HCEC 1CT (cell line): ENCODE measurements at regions not wholly inside any gene's neighbourhood (a gene's known extent, or its start where the extent isn't known, plus 50 kb on each side); places are given as distances from the start of the nearest gene placed in this dataset.

ENCODE experiments used
- DNase-seq: peaks from one replicate; pipeline ENCODE4 v3.0.0-alpha.2; 2017

DNA sequence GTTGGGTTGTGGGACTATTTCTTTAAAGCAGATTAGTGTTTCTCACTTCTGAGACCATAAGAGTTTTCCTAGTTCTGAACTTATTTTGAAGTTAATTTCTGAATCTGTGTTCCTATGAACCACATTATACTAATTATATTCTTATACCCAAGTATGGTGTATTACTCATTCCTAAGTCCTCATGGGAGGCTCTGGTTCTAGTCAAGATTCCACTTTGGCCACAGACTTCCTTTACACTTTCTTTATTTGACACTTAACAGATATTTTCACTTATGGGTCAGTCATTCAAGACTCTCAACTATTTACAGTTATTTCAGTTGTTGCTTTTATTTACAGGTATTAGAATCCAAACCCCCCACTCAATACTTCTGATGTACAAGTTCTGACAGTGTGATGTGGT, 937.2 kb upstream of the TYRP1 start:
- DNase-seq: no peak

DNA sequence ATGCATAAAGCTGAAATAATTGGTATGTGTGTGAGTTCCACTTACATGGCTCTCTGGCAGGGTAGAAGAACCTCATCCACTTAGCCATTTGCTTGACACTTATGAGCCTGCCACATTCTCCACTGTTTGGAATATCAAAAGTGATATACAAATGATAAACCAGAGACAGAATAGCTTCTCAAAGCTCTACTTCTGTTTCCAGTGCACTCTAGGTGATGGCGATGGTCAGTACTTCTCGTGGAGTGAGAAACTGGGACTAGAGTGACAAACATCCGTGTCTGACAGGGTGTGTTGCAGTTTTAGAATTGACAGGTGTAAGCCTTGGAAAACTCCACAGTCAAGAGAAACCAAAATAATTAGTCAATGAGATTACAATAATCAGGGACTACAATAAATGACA, 935.8 kb upstream of the TYRP1 start:
- DNase-seq: no peak

DNA sequence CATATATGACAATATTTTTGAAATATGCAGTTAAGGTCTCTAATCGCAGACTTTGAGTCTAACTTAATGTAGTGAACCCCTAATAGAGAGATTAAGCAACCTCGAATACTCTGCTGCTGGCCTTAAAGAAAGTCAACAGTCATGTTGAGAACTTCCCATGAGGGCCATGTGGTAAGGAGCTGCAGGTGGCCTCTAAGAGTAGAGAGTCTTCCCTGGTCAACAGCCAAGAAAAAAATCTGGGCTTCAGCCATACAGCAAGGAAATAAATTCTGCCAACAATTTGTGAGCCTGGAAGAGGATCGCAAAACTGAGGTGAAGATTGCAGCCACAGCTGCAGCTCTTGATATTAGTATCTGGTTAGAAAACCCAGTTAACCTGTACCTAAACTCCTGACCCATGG, 935.2 kb upstream of the TYRP1 start:
- no peak for DNase-seq

DNA sequence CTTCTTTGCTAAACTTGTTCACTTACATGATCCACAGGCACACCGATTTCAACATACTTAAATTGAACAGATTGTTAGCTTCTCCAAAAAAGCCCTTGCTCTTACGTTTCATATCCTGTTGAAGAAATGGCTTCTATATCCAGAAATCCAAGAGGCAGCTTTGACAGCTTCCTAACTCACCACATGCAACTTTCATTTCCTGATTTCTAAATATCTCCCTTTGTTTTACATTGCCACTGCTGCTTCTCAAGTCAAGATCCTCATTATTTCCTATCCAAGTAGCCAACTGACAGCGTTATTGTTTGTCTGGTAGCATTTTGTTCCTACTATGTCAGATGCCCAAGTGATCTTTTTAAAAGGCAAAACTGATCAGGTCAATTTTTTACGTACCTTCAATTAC, 913.2 kb upstream of the TYRP1 start:
- DNase-seq: no peak

DNA sequence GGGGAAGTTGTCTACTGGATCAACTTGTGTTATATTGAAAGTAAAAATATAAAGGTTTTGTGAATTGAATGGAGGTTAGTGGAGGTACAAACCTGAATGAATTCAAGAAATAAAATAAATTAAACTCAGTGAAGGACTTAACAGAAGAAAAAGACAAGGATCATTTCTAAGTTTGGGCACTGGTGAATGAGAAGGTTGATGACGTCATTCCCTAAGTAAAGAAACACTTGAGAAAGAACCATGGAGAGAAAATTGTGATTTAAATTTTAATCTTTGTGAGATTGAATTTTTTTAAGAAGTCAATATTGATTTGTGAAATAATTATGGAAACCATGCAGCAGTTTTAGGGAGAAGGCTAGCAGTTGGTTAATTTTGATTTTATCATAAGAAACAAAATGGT, 900.3 kb upstream of the TYRP1 start:
- no peak for DNase-seq

DNA sequence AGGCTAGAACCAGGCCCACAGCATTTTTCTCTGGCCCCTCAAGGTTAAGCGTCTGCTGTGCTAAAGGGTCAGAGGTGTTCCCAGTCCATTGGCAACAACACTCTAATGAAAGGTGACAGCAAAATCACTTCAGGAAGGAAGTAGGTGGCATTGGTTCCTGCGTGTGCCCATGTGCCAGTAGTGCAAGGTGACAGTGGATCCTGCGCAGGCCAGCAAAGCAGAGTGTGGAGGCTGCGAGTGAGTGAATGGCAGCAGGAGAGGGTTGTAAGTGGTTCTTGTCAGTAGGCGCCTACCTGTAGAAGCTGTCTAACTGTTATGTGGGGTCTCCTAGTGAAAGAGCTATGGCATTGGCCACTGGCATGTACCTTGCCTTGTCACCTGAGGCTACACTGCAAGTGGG, 898.2 kb upstream of the TYRP1 start:
- DNase-seq: no peak

DNA sequence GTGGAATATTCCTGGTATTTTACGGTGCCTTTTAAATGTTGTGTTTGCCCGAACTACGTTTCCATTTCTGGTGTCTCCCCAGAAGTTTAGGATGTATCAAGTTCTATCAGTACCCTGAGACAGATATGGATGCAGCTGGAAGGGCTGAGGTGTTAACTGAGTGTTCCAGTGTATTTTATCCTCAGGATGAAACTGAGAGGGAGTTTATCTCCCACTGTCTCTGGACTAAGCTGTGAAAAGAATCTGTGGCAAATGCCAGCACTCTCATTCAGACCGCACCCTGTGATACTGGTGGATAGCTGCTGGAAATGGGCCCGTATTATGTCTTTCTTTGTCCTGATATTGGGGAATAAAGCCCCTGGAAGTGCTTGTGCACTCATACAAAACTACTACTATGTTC, 887.2 kb upstream of the TYRP1 start:
- no peak for DNase-seq

DNA sequence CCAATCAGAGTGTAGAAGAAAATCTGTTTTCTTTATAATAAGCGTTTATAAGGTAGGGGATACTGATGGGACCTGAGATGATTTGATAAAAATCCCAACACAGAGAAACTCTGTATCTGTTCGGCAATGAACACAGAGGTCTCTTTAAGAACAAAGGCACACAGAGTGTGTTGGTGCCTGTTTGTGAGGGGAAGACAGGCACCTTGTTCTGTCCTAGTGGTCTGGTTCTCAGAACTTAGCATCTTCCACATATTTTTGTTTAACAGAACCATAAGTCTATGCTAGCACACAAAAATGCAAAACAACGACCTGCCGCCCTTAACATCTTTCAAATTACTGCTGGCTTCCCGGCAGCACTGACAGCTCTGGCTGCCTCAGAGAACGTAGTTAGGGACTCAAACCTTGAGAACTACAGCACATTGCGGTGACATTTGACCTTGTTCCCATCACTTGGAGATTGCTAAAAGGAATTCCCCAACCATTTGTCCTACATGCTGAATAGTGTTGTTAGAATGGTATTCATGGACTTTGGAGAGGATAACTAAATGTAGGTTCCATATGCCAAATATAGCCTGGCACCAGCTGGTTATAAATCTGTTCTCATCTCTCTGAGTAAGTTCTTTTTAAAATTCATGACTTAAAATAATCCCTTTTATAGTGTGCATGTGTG, 871.7 kb upstream of the TYRP1 start:
- DNase-seq: no peak

DNA sequence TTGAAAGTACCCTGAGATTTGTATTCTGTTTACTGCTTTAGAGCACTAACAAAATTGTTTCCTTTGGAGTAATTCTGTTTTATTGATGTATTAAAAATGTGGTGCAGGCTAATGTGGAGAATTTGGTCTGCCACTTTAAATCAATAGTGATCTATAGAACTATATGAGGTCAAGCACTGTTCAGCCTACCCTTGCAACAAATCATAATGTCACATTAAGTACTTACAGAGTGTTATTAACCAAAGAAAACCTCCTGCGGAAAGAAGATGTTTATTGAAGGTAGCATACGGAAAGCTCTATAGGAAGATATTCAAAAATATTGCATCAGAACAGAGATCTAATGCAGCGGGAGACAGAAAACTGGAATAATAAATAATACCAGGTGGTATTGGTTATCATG, 865.0 kb upstream of the TYRP1 start:
- DNase-seq: no peak

DNA sequence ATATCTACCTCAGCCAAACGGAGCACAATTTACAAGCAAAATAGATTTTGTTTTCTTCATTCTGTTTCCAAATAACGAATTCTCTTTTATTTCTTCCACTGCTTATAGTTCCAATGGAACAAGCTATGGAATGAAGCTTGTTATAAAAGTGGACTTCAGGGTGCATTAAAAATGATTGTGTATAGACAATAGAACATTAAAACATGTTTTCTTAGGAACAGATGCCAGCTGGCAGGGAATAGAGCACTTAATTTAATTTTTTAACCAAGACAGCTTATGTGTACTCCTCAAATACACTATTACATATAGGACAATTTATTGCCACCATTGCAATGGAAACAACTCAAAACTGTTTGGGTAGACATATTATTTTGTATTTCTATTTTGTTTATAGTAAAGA, 860.1 kb upstream of the TYRP1 start:
- DNase-seq: no peak

DNA sequence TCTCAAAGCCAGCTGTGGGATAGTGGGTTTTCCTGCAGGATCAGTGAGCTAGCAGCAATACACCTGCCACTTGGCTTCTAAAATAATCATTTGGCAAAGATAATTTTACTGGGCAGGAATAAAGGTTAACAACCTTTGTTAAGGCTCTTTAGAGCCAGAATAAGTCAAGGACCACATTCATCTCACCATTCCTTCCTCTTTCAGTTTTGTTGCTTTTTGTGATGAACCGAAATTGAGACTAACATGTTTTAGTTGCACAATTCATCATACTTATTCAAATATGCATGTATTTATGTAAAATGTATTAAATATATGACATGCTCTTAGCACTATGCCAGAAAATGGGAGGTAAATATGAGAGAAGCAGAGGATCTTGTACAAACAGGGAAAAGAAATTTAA, 824.4 kb upstream of the TYRP1 start:
- DNase-seq: no peak

DNA sequence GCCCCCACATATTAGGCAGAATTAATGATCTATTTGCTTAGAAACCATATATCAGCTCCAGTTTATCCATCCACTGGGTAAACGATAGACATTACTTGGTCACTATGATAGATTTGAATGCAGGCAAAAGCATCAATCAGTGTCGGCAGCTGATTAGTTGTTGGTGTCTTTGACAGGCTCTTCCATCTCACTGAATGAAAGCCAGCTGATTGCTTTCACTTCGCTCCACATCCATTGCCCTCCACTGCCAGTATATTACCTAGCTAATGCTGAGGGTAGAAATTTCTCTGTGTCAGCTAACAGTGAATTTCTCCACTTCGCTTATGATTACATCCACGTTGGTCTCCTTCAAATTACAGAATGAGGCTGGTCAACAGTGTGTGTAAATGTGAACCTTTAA, 821.3 kb upstream of the TYRP1 start:
- no peak for DNase-seq

DNA sequence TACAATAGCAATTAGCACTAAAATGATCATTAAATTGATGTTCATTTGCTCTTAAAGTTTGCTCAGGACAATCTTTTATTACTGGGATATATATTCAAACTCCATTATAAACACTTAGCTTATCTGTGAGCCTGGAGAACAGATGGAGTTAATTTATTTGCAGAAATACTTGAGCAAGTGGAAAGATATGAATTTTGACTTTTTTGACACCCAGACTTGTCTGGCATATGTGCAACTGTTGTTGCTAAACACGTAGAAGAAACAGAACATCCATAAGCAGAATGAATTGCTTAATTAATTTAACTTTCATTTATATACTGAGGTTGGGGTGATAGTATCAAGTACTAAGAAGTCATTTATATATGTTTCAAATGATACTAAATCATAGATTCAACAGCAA, 820.7 kb upstream of the TYRP1 start:
- DNase-seq: no peak

DNA sequence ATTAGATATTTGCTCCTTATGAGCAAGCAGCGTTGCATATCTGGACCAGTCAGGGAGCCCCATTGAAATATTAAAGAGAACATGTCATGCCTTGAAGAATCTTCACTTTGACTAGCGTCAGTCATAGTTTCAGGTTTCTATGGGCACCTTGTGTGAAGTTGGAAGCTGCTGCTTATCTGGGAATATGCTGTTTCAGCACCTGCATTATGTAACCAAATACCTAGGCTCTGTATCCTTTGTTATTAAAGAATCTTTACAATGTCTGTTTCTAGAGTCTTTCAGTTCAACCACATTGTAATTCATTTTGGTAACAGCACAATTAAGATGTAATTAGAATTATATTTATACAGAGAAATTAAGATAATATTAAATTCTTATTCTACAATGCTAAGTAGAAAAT, 818.8 kb upstream of the TYRP1 start:
- no peak for DNase-seq

DNA sequence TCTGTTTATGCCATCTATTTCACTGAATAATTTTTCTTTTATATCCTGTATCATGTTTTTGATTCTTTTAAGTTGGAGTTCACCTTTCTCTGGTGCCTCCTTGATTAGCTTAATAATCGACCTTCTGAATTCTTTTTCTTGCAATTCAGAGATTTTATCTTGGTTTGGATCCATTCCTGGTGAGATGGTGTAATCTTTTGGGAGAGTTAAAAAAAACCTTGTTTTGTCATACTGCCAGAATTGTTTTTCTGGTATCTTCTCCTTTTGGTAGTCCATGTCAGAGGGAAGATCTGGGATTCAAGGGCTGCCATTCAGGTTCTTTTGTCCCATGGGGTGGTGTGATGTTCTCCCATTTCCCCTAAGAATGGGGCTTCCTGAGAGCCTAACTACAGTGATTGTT, 800.8 kb upstream of the TYRP1 start:
- DNase-seq: no peak

DNA sequence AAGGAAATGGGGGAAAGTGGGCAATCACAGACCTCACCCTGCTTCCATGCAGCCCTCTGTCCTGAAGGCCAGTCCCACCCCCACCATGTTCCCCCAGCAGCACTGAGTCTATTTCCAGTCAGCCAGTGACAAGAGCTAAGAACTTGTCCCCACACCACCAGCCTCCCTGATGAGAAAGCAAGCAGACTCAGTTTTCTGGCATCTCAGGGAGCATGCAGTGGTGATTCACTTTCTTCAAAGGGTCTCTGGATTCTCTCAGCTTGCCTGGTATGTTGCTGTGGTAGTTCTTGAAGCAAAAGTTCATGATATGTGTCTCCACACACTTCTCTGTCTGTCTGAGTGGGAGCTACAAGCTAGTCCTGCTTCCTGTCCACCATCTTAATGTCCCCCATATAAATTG, 799.9 kb upstream of the TYRP1 start:
- DNase-seq: peak; percentile 10

DNA sequence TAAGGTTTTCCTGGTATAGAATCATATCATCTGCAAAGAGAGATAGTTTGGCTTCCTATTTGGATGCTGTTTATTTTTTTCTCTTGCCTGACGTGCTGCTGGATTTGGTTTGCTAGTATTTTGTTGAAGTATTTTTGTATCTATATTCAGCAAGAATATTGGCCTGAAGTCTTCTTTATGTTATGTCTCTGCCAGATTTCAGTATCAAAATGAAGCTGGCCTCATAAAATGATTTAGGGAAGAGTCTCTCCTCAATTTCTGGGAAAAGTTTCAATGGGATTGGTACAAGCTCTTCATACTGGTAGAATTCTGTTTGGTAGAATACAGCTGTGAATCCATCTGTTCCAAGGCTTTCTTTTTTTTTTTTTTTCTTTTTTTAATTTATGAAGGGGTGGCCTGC, 799.0 kb upstream of the TYRP1 start:
- DNase-seq: no peak

DNA sequence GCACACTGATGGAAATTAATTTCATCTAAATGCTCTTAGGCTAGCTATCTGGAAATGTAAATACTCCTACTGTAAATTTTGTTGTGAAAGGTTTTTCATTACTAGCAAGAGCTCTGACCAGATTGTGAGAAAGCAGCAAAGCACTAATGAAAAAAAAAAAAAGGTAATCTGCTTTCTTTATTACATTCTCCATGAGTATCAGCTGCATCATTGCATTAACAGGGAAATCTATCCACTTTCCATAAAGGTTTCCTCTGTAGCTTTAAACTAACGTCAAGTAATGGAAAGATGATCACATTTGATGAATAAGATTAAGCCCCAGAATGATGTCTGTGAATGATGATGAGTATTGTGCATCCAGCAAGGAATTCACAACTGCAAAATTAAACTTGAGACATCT, 790.6 kb upstream of the TYRP1 start:
- no peak for DNase-seq

DNA sequence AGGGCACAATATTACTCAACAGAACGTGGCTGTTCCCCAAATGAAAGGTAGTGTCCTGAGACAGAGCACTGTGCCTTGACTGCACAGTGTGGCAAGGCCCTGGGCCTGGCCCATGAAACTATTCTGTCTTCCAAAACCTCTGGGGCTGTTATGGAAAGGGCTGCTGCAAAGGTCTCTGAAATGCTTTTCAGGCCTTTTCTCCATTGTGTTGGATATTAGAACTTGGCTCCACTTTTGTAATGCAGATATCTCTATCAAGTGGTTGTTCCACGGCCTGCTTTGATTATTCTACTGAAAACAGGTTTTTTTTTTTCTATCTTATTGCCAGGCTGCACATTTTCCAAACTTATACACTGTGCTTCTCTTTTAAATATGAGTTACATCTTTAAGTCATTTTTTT, 777.5 kb upstream of the TYRP1 start:
- DNase-seq: no peak

DNA sequence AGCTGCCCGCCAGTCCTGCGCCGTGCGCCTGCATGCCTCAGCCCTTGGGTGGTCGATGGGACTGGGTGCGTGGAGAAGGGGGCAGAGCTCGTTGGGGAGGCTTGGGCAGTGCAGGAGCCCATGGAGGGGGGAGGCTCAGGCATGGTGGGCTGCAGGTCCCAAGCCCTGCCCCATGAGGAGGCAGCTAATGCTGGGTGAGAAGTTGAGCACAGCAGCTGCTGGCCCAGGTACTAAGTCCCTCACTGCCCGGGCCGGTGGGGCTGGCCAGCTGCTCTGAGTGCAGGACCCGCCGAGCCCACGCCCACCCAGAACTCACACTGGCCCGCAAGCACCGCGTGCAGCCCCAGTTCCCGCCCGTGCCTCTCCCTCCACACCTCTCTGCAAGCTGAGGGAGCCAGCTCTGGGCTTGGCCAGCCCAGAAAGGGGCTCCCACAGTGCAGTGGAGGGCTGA, 764.3 kb upstream of the TYRP1 start:
- no peak for DNase-seq

DNA sequence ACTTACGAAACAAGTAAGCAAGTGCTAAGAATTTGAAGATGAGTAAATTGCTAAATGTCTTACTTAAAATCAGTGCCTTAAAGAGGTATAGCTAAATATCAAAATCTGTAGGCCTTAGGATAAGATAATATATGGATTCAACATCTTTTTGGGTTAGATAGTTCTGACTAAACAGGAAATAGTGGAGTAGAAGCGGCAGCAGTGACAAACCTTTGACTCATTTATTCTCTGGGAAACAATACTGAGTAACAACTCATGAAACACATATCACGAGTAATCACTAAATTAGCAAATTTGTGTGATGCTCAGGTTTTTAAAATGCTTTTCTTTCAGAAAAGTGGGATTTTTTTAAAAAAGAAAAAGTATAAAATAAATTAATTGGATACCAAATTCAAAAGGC, 762.1 kb upstream of the TYRP1 start:
- DNase-seq: peak; percentile 38

DNA sequence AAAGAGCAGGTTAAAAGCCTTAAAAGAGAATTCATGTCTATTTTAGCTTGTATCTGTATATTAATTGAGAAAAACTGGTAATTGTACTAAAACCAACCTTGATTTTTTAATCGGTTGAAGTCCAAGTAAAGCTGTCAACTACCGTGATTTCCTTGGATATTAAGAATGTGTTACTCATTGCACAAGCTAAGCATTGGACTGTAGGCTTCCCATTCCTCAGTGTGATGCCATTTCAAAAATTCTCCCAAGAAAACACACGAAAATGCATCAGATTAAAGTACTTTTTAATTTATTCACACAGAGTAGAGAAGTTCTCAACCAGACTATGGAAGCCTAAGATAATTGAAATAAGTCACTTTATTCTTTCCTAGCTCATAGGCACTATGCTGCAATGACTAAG, 761.4 kb upstream of the TYRP1 start:
- DNase-seq: no peak

DNA sequence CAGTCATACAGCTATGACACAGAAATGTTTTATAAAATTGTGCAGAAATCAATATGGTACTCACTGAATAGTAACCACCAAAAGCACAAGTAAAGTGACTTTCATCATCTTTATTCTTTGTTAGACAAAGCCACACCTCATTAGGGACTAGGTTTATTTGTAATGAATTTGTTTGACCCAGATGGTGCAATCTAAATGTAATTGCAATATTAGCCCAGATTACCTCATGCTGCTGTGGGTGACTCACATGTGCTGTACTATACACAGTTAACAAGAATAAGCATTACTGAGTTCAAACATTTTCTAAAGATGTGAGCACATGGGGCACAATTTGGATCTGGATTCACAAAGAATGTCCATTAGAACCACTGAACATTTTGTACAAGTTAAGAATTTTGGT, 759.3 kb upstream of the TYRP1 start:
- DNase-seq: peak; percentile 28

DNA sequence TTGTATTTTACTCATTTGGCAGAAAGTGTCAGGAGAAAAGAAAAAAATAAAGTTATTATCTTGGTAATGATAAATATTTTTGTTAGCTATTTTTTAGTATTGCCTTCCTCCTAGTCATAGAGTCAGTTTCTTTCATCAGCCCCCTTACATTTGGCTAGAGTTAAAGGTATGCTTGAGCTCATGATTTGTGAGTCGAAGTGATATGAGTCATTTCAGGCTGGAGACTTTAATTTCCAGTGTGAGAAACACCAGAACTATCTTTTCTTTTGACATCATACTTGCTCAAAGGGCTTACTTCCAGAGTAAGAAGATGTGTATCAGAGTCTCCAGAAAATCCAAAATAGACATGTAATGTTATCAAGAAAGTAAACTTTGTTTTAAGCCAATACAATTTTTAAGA, 746.7 kb upstream of the TYRP1 start:
- peak; percentile 15 for DNase-seq

DNA sequence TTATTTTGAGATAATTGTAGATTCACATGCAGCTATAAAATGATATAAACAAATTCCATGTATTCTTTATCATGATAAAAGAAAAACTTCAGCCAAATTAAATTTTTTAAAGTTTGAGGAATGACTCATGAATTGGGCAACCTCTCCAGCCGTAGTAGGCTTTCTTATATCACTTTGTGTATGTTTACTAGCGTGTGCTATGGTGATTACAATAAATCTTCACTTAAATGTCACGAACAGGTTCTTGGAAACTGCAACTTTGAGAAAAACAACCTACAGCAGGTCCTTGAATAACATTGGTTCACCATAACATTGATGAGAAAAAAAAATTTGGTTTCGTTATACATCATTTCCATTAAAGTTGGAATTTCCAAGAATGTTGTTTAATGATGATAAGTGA, 730.9 kb upstream of the TYRP1 start:
- peak; percentile 3 for DNase-seq

DNA sequence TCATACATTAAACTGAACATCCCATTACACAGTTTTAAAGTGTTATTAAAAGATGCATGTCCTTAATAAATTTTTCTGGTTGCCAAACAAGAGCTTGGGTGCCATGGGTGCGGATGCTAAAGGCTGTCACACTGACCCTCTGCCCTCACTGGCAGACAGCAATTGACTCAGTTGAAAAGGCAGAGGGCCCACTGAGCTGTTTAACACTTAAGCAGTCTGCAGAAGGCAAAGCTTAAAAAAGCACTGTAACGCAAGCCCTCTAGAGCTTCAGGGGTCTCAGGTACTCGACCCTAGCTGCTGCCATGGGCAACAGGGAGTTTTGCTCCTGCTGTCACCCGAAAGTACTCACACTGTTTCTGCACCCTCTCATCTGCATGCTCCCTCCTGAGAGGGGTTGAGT, 726.4 kb upstream of the TYRP1 start:
- DNase-seq: no peak
